Astrocyte of the spinal cord (primary cell): ENCODE measurements at regions not wholly inside any gene's neighbourhood (a gene's known extent, or its start where the extent isn't known, plus 50 kb on each side); places are given as distances from the start of the nearest gene placed in this dataset.
"Not testable (repeated sequence)": the region's sequence is repeated elsewhere in the genome, so short reads cannot be mapped to it uniquely, and the experiment has no call there.

Experiments used
- DNase-seq: peaks from one replicate; pipeline ENCODE4 v3.0.0; 2011; ENCODE audit warnings: low read depth, low spot score
- H3K4me3 ChIP-seq: 2 replicates; pipeline ENCODE4 v1.5.1; 2011; ENCODE audit warnings: low read depth, mild to moderate bottlenecking, low read length, moderate library complexity
- CTCF ChIP-seq: IDR thresholded peaks from 2 replicates; pipeline ENCODE4 v1.5.1; 2012; ENCODE audit warnings: low read depth, mild to moderate bottlenecking, low read length, inconsistent platforms
- in situ Hi-C: cut with HindIII; loops from 2 replicates; pipeline ENCODE4 v1.10.0; 2017; ENCODE audit warnings: low sequenced_read_pairs

DNA sequence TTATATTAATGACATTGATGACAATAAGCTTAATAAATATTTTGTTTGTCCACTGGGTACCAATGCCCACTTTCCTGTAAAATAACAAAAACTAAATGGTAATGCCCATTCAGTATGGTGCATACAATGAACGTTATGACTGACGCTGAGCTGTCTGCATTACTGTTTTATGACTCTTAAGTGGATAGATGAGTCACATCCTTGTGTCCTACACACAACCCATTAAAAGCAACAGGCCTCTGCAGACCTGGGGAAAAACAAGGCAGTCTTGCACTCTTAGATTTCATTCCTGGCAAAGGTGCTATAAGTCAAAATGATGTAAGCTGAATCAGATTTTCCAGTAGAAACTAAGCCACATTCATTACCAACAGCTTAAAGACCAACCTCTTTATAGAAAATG, 176.3 kb upstream of the TMEM45B start:
- TF ChIP-seq CTCF, result no peak
- no peak overlapping the region for H3K4me3 ChIP-seq
- in situ Hi-C loops, result no loop called here
- peak; percentile 98 for DNase-seq

DNA sequence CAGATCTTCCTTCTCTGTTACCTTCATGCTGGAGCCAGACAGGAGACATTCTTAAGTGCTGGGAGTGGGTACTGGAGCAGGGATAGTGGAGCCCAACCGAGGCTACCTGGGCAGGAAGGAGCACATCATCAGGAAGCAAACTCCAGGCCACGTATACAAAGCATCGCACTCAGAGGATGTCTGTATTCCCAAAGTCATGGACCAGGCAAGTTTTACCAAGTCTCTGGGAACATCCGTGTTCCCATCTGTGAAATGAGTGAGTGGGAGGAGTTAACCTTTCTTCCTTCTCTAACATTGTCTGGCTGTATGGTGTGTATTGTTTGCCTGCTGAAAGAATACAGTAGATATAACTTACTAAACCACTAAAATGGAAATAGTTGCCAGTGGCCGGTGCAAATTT, 175.0 kb upstream of the TMEM45B start:
- in situ Hi-C loops, result no loop called here
- no peak for TF ChIP-seq CTCF
- DNase-seq, result no peak
- no peak overlapping the region for H3K4me3 ChIP-seq

DNA sequence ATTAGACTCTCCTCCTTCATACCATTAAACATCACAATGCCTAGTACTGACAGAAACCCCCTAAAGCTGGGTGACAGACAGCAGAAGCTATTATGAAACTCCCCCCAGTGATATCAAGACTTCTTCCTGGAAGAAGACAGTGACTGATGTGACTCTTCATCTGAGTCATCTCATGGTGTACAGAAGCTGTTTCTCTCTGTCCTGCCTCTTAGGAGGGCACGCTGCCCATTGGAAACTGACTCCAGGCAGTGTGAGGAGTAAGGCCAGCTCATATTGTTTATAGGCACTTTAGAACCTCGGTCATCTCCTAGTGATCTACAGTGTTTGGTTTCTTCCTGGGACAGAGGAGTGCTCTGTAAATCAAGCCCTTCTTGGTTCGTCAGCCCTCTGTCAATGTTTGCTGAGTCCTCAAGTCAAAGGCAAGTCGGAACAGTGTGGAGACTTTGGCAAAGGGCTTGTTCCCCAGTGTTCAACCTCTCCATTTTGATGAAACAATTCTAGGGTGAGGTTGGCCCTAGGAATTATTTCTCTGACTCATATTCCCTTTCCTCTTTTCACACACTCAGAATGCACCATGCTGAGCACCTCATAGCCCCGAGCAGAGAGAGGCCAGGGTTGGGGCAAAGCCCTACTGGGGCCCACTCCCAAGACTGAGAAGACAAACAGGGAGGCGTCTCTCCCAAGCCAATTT, 172.5 kb upstream of the TMEM45B start:
- in situ Hi-C loops, result no loop called here
- H3K4me3 ChIP-seq, result no peak overlapping the region
- no peak for TF ChIP-seq CTCF
- peak; percentile 84 for DNase-seq

- no peak for TF ChIP-seq CTCF
- DNase-seq, result peak; percentile 63
- in situ Hi-C loops, result no loop called here
- H3K4me3 ChIP-seq, result no peak overlapping the region
Observed at GRCh38 chr11:129644326-129644725, 171.3 kb upstream of the TMEM45B start.

- H3K4me3 ChIP-seq, result no peak overlapping the region
- in situ Hi-C loops, result no loop called here
- DNase-seq, result no peak
- TF ChIP-seq CTCF, result no peak
Observed at GRCh38 chr11:129645943-129646342, 169.7 kb upstream of the TMEM45B start.

DNA sequence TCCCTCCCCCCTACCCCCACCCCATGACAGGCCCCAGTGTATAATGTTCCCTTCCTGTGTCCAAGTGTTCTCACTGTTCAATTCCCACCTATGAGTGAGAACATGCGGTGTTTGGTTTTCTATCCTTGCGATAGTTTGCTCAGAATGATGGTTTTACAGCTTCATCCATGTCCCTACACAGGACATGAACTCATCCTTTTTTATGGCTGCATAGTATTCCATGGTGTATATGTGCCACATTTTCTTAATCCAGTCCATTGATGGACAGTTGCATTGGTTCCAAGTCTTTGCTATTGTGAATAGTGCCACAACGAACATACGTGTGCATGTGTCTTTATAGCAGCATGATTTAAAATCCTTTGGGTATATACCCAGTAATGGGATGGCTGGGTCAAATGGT, 165.6 kb upstream of the TMEM45B start:
- DNase-seq, in situ Hi-C loops, H3K4me3 ChIP-seq: not testable (repeated sequence)

DNA sequence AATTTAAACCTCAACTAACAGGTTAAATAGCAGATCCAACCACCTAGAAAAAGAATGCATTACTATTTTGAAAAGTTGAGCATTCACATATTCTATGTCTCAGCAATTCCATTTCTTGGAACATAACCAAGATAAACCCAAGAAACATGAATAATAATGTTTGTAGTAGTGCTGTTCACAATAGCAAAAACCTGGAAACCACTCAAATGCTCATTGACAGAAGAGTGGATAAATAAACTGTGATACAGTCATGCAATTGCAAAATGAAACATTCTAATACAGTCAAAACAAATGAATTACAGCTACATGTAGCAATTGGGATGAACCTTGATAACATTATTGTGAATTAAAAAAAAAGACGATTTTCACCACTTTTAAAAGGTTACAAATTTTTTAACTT, 162.8 kb upstream of the TMEM45B start:
- TF ChIP-seq CTCF, result no peak
- in situ Hi-C loops, result no loop called here
- peak; percentile 80 for DNase-seq

More for the DNA sequence above, 162.8 kb upstream of the TMEM45B start:
- H3K4me3 ChIP-seq, result no peak overlapping the region
